GM18526 (cell line): ENCODE measurements at regions not wholly inside any gene's neighbourhood (a gene's known extent, or its start where the extent isn't known, plus 50 kb on each side); places are given as distances from the start of the nearest gene placed in this dataset.

ENCODE experiments used
- POLR2A ChIP-seq: IDR thresholded peaks from 3 replicates; pipeline ENCODE4 v1.6.1; 2011; ENCODE audit not compliant: insufficient read length; ENCODE audit errors: extremely low read depth

- no peak for TF ChIP-seq POLR2A
Observed at GRCh38 chr12:92416385-92416812, 270.8 kb upstream of the BTG1 start.

- TF ChIP-seq POLR2A = no peak
Observed at GRCh38 chr12:92414170-92415070, 268.8 kb upstream of the BTG1 start.

DNA sequence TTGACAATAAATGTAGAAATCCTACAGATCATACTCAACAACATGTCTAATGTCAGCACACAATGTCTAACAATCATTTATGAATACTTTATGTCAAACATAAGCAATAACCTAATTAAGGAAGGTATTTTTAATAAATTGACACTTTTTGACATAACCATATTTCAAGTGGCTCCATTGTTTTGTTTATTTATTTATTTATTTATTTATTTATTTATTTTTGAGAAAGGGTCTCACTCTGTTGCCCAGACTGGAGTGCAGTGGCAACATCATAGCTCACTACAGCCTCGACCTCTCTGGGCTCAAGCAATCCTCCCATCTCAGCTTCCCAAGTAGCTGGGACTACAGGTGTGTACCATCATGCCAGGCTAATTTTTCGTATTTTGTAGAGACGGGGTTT, 267.6 kb upstream of the BTG1 start:
- TF ChIP-seq POLR2A = no peak

- TF ChIP-seq POLR2A = no peak
Observed at GRCh38 chr12:92412856-92413255, 267.2 kb upstream of the BTG1 start.

- no peak for TF ChIP-seq POLR2A
Observed at GRCh38 chr12:92411687-92412086, 266.0 kb upstream of the BTG1 start.

DNA sequence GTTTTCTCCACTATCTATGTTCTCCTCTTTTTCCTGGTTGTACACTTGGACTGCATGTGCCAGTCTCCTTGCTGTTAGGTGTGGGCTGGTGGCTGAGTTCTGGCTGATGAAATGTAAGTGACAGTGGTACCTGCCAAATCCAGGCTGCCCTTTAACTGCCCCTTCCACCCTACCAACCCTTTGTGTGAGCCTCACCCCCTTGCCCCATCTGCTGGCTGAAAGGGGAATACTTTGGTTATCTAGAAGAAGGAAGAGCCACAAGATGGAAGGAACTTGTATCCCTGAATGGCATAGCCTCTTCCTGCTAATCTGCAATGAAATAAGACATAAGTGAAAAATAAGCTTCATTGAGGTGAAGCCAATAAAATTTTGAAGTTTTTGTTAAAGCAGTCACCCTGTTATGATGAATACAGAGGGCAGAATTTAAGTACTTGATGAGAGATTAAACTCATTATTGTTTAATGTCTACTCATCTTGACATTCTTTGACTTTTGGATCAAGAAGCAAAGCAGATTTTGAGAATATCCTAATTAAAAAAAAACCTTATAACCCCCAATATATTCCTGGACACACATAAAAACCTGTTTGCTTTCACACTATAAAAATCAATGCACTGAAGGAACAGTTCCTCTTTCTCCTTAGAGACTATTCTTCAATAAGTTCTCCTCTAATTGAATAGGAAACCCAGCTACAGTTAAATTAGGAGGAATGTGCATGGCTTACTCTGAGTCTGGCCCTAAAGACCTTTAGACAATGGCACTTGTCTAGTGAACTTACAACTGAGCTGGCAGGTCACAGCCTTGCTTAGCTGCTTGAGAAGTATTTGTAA, 262.6 kb upstream of the BTG1 start:
- TF ChIP-seq POLR2A = no peak

DNA sequence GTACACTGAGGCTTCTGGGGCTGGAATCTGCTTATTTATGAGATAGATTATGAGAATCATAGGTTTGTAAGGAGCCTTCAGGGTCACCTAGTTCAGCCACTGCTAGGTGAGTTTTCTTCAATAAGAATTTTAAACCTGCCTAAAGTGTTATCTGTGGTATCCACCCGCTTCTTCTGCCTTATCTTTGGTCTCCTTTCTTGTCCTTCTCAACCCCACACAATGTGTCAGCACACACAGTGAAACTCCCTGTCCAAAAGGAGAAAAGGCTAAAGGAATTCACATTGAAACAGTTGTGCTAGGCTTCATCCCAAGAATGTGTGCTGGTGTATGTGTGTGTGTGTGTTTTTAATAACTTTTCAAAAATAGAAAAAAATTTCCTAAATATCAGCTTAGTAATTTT, 259.3 kb upstream of the BTG1 start:
- TF ChIP-seq POLR2A = no peak

GRCh38 chr12:92404259-92404894, 258.7 kb upstream of the BTG1 start:
- no peak for TF ChIP-seq POLR2A

GRCh38 chr12:92403210-92404175, 257.8 kb upstream of the BTG1 start:
- no peak for TF ChIP-seq POLR2A

DNA sequence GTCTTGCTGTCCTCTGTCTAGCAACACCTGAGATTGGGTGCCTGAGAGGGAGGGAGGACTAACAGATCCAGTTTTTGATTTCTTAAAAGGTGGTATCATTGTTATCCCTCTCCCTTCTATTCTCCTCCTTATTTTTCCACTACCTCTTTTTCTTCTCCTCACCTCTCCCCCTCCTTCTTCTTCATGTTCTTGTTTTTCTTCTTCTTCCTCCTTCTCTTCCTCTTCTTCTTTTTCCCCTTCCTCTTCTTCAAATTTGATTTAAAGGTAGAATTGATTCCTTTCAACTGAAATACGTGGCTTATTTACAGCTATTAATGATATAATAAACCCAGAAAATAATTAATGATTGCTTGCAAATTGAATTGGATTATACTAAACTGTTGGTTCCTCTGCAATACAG, 256.8 kb upstream of the BTG1 start:
- no peak for TF ChIP-seq POLR2A

DNA sequence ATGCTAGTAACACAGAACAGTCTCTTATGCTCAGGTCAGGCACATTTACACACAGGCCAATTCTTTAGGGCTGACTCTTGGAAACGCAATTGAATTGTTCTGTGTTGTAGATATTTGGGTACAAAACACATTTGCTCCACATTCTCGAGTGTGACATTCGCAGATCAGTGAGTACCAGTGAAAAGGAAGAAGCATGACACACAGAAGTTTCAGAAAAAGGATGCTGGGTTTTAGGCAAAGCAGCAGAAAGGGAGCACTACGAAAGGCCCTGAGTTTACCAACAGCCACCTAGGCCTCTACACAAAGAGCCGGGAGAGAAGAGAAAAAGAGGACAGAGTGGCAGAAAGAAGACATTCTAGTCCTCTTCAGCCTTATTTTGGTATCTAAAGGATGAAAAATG, 254.4 kb upstream of the BTG1 start:
- no peak for TF ChIP-seq POLR2A

GRCh38 chr12:92398565-92399309, 253.1 kb upstream of the BTG1 start:
- no peak for TF ChIP-seq POLR2A

- no peak for TF ChIP-seq POLR2A
Observed at GRCh38 chr12:92396647-92397252, 251.1 kb upstream of the BTG1 start.
